ES-I3 (cell line): ENCODE measurements at regions not wholly inside any gene's neighbourhood (a gene's known extent, or its start where the extent isn't known, plus 50 kb on each side); places are given as distances from the start of the nearest gene placed in this dataset.
A peak's percentile ranks its signal among the peaks of the same experiment; 100 is the strongest.
"Not testable (repeated sequence)": the region's sequence is repeated elsewhere in the genome, so short reads cannot be mapped to it uniquely, and the experiment has no call there.

Source experiments
- H3K36me3 ChIP-seq: 2 replicates; pipeline ENCODE4 v1.6.1; 2013; ENCODE audit warnings: mild to moderate bottlenecking, low read length, control low read depth, moderate library complexity; ENCODE audit not compliant: insufficient read depth
- H3K4me1 ChIP-seq: 2 replicates; pipeline ENCODE4 v1.6.1; 2013; ENCODE audit warnings: mild to moderate bottlenecking, control low read depth, low read length; ENCODE audit not compliant: insufficient read depth
- H3K9ac ChIP-seq: 2 replicates; pipeline ENCODE4 v1.6.1; 2013; ENCODE audit warnings: low read depth, mild to moderate bottlenecking, low read length, moderate library complexity
- H3K9me3 ChIP-seq: 2 replicates; pipeline ENCODE4 v1.6.1; 2013; ENCODE audit warnings: mild to moderate bottlenecking, low read length, moderate library complexity; ENCODE audit not compliant: control insufficient read depth, insufficient read depth

DNA sequence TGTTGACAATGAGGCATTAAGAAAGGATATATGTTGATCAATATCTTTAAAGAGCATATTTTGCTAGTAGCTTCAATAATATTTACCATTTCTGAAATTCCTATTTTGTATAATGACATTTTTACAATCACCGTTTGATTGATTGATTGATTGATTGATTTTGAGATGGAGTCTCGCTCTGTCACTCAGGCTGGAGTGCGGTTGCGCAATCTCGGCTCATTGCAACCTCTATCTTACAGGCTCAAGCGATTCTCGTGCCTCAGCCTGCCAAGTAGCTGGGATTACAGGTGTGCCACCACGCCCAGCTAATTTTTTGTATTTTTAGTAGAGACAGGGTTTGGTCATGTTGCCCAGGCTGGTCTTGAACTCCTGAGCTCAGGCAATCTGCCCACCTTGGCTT, 150.9 kb upstream of the TEX13D start:
- not testable (repeated sequence) for H3K4me1 ChIP-seq, H3K9ac ChIP-seq, H3K36me3 ChIP-seq

DNA sequence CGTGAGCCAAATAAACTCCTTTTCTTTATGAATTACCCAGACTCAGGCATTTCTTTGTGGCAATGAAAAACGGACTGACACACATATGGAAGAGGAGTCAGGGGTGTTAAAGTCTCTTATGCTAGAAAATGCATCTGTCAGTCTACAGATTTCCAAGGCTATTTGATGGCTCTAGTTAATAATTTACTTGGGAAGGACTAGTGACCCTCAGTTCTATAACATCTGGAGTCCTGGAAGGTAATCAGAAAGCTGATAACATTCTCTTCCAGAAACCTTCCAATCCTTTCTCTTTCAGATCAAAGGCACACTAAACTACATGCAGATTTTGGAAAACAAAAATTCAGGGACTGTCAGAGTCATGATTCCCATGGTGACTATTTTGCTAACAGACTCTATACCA, 142.0 kb upstream of the TEX13D start:
- no peaks in the 10 kb centered on the region for H3K36me3 ChIP-seq

More for the DNA sequence above, 150.9 kb upstream of the TEX13D start:
- not testable (repeated sequence) for H3K9me3 ChIP-seq

DNA sequence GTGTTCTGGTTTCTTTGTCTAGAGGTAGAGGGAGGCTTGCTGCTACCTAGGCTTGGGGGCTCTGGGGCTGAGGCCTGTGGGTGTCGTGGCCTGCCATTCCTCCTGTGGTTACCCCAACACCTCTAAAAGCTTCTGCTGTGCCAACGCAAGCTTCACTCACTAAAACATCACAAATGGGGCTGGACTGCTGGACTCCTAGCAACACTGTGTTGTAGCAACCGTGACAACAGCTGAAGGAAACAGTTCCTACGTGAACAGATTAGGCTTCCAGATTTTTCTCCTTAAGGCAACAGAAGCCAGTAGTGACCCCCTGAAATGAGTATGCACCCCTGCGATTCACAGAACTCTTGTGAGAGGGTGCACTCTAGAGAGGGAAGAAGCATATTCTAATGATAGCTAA, 138.3 kb upstream of the TEX13D start:
- Histone ChIP-seq H3K4me1 (no peaks in the 10 kb centered on the region), H3K9ac (no peak overlapping the region), H3K9me3 (no peaks in the 10 kb centered on the region), H3K36me3 (no peaks in the 10 kb centered on the region)

More for the DNA sequence above, 142.0 kb upstream of the TEX13D start:
- H3K9me3 ChIP-seq, result no peaks in the 10 kb centered on the region
- no peak overlapping the region for H3K9ac ChIP-seq
- no peaks in the 10 kb centered on the region for H3K4me1 ChIP-seq

DNA sequence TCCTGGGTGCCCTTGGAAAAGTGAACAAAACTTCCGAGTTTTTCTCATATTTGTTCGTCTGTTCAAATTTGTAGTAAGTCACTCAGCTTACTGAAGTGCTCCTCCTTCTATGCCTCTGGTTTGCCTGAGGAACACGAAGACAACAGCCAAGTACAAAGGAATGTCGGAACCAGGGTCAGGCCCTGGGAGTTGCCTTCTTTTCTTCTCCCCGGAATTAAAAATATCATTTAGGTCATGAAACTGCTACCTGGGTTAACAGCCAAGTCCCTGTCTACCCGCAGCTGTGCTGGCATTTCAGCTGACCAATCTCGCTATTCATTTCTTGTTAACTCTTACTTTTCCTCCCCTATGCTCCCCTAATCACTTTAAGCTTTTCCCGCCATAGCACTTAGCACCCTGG, 137.6 kb upstream of the TEX13D start:
- no peaks in the 10 kb centered on the region for H3K4me1 ChIP-seq
- no peaks in the 10 kb centered on the region for H3K36me3 ChIP-seq
- no peak overlapping the region for H3K9ac ChIP-seq
- H3K9me3 ChIP-seq, result no peaks in the 10 kb centered on the region

DNA sequence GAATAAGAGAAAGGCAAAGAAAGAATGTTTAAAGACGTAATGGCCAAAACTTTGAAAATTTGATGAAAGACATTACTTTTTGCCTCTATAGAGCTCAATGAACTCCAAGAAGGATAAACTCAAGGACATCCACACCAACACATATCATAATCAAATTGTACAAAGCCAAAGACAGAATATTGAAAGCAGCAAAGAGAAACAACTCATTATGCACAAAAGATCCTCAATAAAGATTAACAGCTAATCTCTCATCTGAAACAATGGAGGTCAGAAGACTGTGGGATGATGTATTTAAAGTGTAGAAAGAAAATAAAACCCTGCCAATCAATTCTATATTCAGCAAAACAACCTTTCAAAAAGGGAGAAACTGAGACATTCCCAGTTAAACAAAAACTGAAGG, 129.1 kb upstream of the TEX13D start:
- no peak overlapping the region for H3K9ac ChIP-seq
- H3K36me3 ChIP-seq, result no peaks in the 10 kb centered on the region
- H3K4me1 ChIP-seq, result no peaks in the 10 kb centered on the region
- H3K9me3 ChIP-seq, result peaks cover 7% of the 10 kb centered on the region

DNA sequence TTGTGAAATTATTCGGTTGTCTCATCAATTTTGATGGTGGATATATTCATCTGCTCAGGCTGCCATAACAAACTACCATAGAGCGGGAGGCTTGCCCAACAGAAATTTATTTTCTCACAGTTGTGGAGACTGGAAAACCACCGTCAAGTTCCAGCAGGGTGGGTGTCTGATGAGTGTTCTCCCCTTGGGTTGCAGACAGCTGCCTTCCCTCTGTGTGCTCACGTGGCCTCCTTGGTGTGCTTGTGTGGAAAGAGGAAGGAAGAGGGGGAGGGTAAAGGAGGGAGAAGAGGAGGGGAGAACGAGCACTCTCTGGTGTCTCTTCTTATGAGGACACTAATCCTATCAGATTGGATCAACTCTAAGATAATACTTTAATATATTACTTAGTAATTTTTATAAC, 123.8 kb upstream of the TEX13D start:
- Histone ChIP-seq H3K9ac (no peak overlapping the region), H3K36me3 (no peaks in the 10 kb centered on the region), H3K9me3 (no peaks in the 10 kb centered on the region; the same call in 1 of the 2 replicates), H3K4me1 (no peaks in the 10 kb centered on the region)

DNA sequence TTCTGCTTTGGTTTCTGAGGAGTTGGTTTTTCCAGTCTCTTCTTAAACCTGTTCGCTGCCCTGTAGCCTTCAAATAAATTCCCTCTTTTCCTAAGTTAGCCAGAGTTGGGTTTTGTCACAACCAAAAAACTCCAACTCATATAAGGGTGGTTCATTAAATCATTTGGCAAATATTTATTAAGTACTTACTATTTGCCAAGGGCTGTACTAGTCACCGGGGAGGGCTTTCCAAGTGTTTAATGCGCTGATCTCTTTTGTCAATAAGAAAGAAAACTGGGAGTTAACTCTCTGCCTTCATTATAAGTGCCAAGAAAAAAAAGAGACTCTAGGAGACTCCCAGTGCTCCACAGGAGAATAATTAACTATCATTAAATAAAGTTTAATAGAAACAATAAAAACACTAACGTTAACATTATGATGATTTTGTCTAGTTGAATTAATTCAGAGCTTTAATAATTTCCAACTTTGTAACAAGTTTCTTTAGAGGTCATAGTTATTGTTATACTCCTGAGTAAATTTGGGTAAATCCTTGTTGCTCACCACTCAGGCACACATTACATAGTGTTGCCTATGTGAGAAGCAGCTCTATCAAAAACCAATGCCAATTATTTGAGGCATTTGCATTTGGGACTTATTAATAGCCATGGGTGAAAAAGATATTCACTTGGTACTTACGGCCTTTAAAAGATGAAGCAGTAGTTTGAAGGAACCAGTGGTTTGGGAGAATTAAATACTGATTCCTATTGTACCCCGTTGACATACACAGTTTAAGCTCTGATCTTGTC, 122.5 kb upstream of the TEX13D start:
- Histone ChIP-seq H3K9ac (no peak overlapping the region), H3K9me3 (no peaks in the 10 kb centered on the region), H3K36me3 (no peaks in the 10 kb centered on the region), H3K4me1 (no peaks in the 10 kb centered on the region)

DNA sequence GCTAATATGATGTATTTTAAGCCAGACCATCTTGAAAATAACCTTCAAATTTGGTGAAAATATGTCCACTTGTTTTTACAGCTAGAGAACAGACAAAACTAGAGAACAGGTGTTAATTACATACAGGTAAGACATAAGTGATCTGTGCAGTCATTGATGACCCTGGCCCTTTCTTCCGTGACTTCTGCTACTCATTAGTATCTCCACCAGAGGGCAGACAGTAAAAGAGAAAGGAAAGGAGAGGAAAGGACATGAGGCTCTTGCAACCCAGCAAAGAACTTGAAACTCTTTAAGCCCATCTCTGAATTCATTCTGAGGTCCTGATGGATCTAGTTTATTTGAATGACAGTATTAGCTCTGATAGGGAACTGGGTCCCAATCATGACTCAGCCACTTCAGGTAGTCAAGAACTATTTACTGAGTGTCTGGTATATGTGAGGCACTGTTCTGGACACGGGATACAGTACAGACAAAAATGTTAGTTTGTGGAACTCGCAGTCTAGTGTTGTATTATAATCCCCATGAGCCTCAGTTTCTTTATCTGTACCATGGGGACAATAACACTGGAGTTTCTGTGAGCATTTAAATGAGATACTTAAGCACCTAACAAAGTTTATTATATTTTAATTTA, 121.0 kb upstream of the TEX13D start:
- Histone ChIP-seq H3K4me1 (peaks cover 11% of the 10 kb centered on the region), H3K9me3 (no peaks in the 10 kb centered on the region), H3K9ac (no peak overlapping the region), H3K36me3 (no peaks in the 10 kb centered on the region)

DNA sequence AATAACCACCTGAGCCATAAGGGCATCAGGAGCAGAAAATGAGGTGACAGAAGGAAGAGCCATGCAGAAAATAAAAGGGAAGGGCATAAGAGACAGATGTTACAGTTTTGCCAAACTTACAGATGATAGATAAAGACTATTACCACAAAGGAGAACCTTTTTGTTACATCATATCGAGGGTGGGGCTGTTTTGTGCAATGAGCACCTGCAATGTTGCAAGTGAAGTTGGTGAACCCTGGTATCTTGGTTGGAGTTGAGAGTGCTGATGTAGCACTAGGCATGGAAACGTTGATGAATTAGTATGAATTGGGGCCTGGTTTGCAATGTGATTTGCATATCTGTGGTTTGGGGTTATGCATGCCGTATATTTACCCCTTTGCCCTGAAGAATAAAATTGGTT, 119.8 kb upstream of the TEX13D start:
- H3K36me3 ChIP-seq, result no peaks in the 10 kb centered on the region
- H3K9ac ChIP-seq, result no peak overlapping the region
- H3K4me1 ChIP-seq, result peaks cover 21% of the 10 kb centered on the region
- no peaks in the 10 kb centered on the region for H3K9me3 ChIP-seq

DNA sequence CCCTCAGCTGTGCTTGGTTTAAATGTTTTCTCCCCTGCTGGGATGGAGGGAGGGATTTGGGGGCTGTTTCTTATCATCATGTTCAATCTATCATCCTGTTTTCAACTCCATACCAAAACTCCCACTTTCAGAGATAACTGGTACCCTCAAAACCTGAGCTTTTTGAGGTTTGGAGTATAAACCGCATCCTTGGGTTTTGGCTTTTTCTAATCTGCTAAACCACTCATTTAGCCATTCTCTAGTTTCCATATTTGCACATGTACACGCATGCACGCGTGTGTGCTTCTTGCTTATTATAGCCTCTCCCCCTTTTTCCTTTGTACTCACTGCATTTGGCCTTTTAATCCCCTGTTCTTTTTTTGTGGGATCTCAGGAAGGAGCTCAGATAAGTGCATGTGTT, 116.7 kb upstream of the TEX13D start:
- H3K36me3 ChIP-seq, result no peaks in the 10 kb centered on the region
- no peak overlapping the region for H3K9ac ChIP-seq
- peaks cover 33% of the 10 kb centered on the region for H3K4me1 ChIP-seq
- H3K9me3 ChIP-seq, result no peaks in the 10 kb centered on the region

DNA sequence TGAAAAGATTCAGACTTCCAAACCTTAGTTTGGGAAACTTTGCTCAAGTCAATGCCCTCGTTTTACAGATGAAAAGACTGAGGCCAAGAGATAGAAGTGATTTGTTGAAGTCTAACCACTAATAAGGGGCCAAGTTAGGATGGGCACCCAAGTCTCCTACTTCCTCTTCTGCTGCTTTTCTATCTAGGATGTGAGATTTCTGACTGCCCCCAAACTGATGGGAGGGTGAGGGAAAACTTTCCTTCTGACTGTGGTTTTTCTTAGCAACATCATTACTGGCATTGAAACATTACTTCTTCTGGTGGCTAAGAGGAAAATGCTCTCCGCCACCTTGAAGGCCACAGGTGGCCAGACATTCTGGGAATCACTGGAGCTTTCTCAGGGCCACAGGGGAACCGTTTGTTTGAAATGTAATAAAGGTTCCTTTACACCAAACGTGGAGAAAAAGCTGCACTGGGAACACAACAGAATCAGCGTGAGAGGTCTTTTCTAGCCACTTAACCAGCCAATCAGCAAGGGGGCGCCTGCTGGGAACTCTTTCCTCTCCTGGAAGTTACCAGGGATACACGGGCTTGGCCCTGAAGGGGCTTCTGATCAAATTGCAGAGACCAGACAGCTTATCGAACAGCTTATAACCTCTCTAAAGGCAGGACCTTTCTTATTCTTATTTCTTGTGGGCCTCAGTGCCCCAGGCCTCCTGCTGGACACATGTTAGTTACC, 115.9 kb upstream of the TEX13D start:
- H3K9me3 ChIP-seq, result no peaks in the 10 kb centered on the region
- H3K9ac ChIP-seq, result peak overlapping the region; percentile 34
- H3K36me3 ChIP-seq, result no peaks in the 10 kb centered on the region
- peaks cover 33% of the 10 kb centered on the region for H3K4me1 ChIP-seq

DNA sequence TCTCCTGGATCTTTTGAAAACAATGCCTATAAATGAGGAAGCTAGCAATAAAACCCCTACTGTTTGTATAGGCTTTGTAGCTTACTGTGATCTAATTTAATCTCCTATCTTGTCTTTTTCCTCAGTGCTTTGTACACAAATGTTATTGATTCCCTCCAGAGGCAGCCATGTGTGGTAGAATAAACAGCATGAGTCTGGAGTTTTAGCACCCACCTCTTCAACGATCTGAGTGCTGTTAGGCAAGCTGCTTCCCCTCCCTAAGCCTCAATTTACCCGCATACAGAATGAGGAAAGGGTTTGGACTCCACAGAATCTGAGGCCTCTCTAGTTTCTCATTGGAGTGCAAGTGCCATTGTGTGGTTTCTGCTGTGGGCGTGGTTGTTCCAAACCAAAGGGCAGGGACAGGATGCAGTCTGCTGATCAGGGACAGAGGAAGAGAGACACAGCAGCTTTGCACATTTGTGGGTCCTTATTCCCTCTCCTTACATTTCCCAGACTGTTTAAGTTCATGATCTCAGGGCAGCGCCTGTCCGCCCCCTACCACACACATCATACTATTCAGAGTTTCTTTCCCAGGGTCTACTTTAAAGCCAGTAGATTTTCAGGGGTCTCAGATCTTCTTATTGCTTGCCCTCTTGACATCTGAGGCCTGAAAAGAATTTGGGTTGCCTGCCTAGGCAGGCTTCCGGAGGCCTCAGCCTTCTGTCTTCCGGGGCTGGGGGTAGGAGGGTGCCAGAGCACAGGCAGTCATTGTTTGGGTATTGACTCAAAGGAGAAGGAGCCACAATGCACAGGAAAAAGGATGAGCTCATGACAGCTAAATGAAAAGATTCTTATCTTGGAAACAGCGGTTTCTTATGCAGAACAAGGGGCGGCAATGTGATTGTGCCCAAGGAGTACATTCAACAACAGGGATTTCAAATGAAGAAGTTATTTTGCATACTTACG, 114.9 kb upstream of the TEX13D start:
- Histone ChIP-seq H3K4me1 (peaks cover 33% of the 10 kb centered on the region), H3K36me3 (no peaks in the 10 kb centered on the region), H3K9ac (peak overlapping the region; percentile 34), H3K9me3 (no peaks in the 10 kb centered on the region)

DNA sequence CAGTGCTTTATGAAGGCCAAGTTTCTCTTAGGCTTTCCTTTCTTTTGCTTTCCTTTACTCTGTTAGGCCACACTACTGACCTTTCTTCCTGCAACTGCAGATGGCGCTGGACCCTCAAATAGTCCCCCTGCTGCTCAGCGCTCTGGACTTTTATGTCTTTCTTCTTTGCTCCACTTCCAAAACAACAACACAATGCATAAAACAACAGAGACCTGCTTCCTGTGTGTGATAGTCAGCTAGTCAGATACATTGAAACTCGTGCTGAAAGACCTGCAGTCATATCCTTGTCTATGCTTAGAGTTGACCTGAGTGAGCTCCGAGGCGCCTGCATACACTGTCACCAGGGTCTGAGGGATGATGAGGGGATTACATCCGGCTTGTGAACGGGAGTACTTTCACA, 108.9 kb upstream of the TEX13D start:
- Histone ChIP-seq H3K9ac (no peak overlapping the region), H3K4me1 (peaks cover 23% of the 10 kb centered on the region), H3K9me3 (no peaks in the 10 kb centered on the region), H3K36me3 (no peaks in the 10 kb centered on the region)

DNA sequence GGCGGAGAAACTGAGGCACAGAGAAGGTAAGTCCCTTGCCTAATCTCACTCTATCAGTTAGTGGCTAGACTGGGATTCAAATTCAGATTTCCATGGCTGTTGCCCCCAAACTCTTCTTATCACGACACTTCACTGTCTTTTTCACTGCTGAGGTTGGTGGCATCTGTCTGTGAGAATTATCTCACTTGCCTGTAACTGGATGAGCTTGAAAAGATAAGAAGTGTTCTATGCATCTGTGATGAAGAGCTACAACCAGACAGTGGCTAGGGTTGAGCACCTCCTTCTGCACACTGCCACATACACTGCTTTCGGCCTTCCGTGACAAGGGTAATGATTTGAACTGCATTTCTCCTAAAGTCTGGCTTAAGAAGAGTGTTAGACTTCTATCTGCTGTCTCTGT, 107.9 kb upstream of the TEX13D start:
- Histone ChIP-seq H3K9ac (no peak overlapping the region), H3K36me3 (no peaks in the 10 kb centered on the region), H3K9me3 (no peaks in the 10 kb centered on the region), H3K4me1 (peaks cover 23% of the 10 kb centered on the region)
